ENCODE measurements at regions not wholly inside any gene's neighbourhood (a gene's known extent, or its start where the extent isn't known, plus 50 kb on each side); places are given as distances from the start of the nearest gene placed in this dataset.

DNA sequence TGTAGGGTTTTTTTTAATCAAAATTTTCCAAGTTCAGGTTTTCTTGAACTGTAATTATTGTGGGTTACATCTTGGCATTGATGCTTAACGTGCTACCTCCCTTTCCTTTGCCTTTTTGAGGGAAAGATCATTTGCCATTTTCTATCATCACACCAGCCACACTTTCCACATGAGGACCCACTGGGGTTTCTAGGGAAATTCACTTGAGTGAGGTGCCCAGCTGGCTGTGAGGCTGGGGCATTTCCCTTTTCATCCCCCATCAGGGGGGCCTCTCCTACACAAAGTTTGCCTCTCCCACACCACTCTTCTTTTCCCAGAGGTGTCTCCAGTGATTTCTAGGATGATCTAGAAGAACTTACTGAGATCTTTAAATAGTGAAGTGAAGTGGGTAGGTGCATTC lies 335.7 kb downstream of the BMP4 start:
- no peaks in the 10 kb centered on the region for H3K9me1 ChIP-seq (ENCODE audit: control insufficient read depth, extremely low read depth, insufficient read depth, low read length)
- H3K4me2 ChIP-seq (ENCODE audit: control insufficient read depth, extremely low read depth, insufficient read depth, low read depth, low read length) = no peak overlapping the region
- TF ChIP-seq, protein P1, sequence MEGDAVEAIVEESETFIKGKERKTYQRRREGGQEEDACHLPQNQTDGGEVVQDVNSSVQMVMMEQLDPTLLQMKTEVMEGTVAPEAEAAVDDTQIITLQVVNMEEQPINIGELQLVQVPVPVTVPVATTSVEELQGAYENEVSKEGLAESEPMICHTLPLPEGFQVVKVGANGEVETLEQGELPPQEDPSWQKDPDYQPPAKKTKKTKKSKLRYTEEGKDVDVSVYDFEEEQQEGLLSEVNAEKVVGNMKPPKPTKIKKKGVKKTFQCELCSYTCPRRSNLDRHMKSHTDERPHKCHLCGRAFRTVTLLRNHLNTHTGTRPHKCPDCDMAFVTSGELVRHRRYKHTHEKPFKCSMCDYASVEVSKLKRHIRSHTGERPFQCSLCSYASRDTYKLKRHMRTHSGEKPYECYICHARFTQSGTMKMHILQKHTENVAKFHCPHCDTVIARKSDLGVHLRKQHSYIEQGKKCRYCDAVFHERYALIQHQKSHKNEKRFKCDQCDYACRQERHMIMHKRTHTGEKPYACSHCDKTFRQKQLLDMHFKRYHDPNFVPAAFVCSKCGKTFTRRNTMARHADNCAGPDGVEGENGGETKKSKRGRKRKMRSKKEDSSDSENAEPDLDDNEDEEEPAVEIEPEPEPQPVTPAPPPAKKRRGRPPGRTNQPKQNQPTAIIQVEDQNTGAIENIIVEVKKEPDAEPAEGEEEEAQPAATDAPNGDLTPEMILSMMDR (optimal IDR thresholded peaks at IDR 0.05 in 1 of 3, IDR thresholded peaks at IDR 0.05 in 1 of 3, conservative IDR thresholded peaks at IDR 0.05 in 1 of 3; ENCODE audit: extremely low read depth in 1 of 3, insufficient read depth in 2 of 3, low read length in 3 of 3) = no peak
- TF ChIP-seq EZH2 (IDR thresholded peaks at IDR 0.05; ENCODE audit: low read length) = no peak
- no peak overlapping the region for H3K4me3 ChIP-seq (ENCODE audit: control insufficient read depth in 2 of 3, extremely low read depth in 1 of 3, insufficient read depth in 2 of 3, low read depth in 1 of 3, low read length in 3 of 3)
- no peaks in the 10 kb centered on the region for H3K79me2 ChIP-seq (ENCODE audit: control insufficient read depth, insufficient read depth, low read length)
- H3K4me1 ChIP-seq (ENCODE audit: control insufficient read depth, extremely low read depth, insufficient read depth, low read length) = no peaks in the 10 kb centered on the region
- H3K36me3 ChIP-seq (ENCODE audit: control insufficient read depth in 2 of 2, extremely low read depth in 1 of 2, insufficient read depth in 2 of 2, low read length in 2 of 2) = no peaks in the 10 kb centered on the region
- dilution Hi-C loops (cut with MboI; ENCODE audit: extremely low pct_ligation_motif_present, low sequenced_read_pairs) = no loop called here
- H3K27ac ChIP-seq (ENCODE audit: control insufficient read depth, insufficient read depth, low read length) = no peak overlapping the region
- no peaks in the 10 kb centered on the region for H3K9me3 ChIP-seq (ENCODE audit: control insufficient read depth, low read depth, low read length)
- DNase-seq (ENCODE audit: low read depth, low spot score) (no peak), FAIRE-seq (no peak)
- no peaks in the 10 kb centered on the region for H4K20me1 ChIP-seq (ENCODE audit: control insufficient read depth, extremely low read depth, insufficient read depth, low read length)
- H3K27me3 ChIP-seq (ENCODE audit: control insufficient read depth, extremely low read depth, insufficient read depth, low read length) = no peaks in the 10 kb centered on the region
- no peak overlapping the region for H3K9ac ChIP-seq (ENCODE audit: control insufficient read depth, extremely low read depth, insufficient read depth, low read length)
- no peak overlapping the region for H2AFZ ChIP-seq (ENCODE audit: control insufficient read depth, low read length)

DNA sequence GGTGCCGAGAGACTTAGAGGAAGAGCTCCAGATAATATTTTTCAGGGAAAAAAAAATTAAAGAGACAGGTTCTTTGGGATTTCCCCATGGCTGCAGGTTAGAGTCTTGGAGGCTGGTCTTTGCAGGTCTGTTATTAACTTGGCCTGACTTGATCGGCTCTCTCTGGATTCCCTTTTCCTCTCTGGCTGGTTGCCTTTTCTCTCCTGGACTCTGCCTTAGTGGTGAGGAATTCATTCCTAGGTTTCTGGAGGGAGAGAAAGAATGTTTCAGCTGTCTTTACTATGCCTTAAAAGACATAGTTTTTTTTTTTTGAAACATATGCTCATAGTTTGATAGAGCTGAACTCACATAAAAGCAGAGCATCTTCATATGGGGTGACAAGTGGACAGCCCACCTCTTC lies 336.3 kb downstream of the BMP4 start:
- Histone ChIP-seq H3K4me3 (ENCODE audit: control insufficient read depth in 2 of 3, extremely low read depth in 1 of 3, insufficient read depth in 2 of 3, low read depth in 1 of 3, low read length in 3 of 3) (no peak overlapping the region), H3K9ac (ENCODE audit: control insufficient read depth, extremely low read depth, insufficient read depth, low read length) (no peak overlapping the region), H2AFZ (ENCODE audit: control insufficient read depth, low read length) (no peak overlapping the region), H3K4me1 (ENCODE audit: control insufficient read depth, extremely low read depth, insufficient read depth, low read length) (no peaks in the 10 kb centered on the region), H3K36me3 (ENCODE audit: control insufficient read depth in 2 of 2, extremely low read depth in 1 of 2, insufficient read depth in 2 of 2, low read length in 2 of 2) (no peaks in the 10 kb centered on the region), H4K20me1 (ENCODE audit: control insufficient read depth, extremely low read depth, insufficient read depth, low read length) (no peaks in the 10 kb centered on the region), H3K9me1 (ENCODE audit: control insufficient read depth, extremely low read depth, insufficient read depth, low read length) (no peaks in the 10 kb centered on the region), H3K79me2 (ENCODE audit: control insufficient read depth, insufficient read depth, low read length) (no peaks in the 10 kb centered on the region), H3K4me2 (ENCODE audit: control insufficient read depth, extremely low read depth, insufficient read depth, low read depth, low read length) (no peak overlapping the region), H3K9me3 (ENCODE audit: control insufficient read depth, low read depth, low read length) (no peaks in the 10 kb centered on the region), H3K27me3 (ENCODE audit: control insufficient read depth, extremely low read depth, insufficient read depth, low read length) (no peaks in the 10 kb centered on the region), H3K27ac (ENCODE audit: control insufficient read depth, insufficient read depth, low read length) (no peak overlapping the region)
- dilution Hi-C loops (cut with MboI; ENCODE audit: extremely low pct_ligation_motif_present, low sequenced_read_pairs) = no loop called here
- FAIRE-seq (no peak), DNase-seq (ENCODE audit: low read depth, low spot score) (no peak)
- no peak for TF ChIP-seq EZH2 (IDR thresholded peaks at IDR 0.05; ENCODE audit: low read length)
- TF ChIP-seq, protein P1 (optimal IDR thresholded peaks at IDR 0.05 in 1 of 3, IDR thresholded peaks at IDR 0.05 in 1 of 3, conservative IDR thresholded peaks at IDR 0.05 in 1 of 3; ENCODE audit: extremely low read depth in 1 of 3, insufficient read depth in 2 of 3, low read length in 3 of 3) = no peak

Measured in keratinocyte (primary cell).